NB4 (cell line): ENCODE measurements at regions not wholly inside any gene's neighbourhood (a gene's known extent, or its start where the extent isn't known, plus 50 kb on each side); places are given as distances from the start of the nearest gene placed in this dataset.

Experiments used
- POLR2A ChIP-seq: IDR thresholded peaks from 2 replicates; pipeline ENCODE4 v1.6.1; 2011; ENCODE audit warnings: mild to moderate bottlenecking; ENCODE audit not compliant: insufficient read length; ENCODE audit errors: extremely low read depth
- TF ChIP-seq, protein P1 (sequence below): IDR thresholded peaks from one replicate; pipeline ENCODE4 v1.5.1; 2012; ENCODE audit warnings: low read depth, low read length
- TF ChIP-seq, protein P2 (sequence below): IDR thresholded peaks from 2 replicates; pipeline ENCODE4 v1.6.1; 2011; ENCODE audit warnings: low read depth, low read length

DNA sequence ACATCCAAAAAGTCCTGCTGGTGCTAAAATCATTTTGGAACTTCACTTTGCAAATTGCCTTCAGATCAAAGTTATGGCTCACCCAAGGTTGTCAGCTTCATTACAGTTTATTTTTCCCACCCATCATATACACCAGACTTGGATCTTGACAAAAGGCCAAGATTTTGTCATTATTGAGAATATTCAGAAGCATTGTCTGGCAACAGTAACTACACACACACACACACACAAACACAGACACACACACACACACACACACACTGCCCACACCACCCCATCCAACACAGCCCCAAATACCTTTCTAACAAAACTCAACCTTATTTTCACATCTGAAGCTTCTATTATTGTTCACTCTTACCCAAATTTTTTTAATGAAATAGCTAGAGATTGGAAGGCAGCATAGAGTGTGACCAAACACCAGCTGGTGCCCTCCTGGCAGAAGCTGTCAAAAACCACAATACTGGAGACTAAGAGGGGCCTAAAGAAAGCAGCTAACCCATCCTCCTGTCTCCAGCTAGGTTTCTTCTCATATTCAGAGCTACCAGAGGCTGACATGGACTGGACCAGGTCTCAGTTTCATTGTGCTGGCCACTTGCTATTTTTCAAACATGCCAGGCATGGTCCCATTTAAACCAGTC lies 139.1 kb upstream of the ZC3H11B start:
- TF ChIP-seq, protein P1, sequence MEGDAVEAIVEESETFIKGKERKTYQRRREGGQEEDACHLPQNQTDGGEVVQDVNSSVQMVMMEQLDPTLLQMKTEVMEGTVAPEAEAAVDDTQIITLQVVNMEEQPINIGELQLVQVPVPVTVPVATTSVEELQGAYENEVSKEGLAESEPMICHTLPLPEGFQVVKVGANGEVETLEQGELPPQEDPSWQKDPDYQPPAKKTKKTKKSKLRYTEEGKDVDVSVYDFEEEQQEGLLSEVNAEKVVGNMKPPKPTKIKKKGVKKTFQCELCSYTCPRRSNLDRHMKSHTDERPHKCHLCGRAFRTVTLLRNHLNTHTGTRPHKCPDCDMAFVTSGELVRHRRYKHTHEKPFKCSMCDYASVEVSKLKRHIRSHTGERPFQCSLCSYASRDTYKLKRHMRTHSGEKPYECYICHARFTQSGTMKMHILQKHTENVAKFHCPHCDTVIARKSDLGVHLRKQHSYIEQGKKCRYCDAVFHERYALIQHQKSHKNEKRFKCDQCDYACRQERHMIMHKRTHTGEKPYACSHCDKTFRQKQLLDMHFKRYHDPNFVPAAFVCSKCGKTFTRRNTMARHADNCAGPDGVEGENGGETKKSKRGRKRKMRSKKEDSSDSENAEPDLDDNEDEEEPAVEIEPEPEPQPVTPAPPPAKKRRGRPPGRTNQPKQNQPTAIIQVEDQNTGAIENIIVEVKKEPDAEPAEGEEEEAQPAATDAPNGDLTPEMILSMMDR, result no peak
- TF ChIP-seq POLR2A, result no peak
- TF ChIP-seq, protein P2, sequence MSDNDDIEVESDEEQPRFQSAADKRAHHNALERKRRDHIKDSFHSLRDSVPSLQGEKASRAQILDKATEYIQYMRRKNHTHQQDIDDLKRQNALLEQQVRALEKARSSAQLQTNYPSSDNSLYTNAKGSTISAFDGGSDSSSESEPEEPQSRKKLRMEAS, result no peak
